ENCODE measurements at regions not wholly inside any gene's neighbourhood (a gene's known extent, or its start where the extent isn't known, plus 50 kb on each side); places are given as distances from the start of the nearest gene placed in this dataset.
"Not testable (repeated sequence)": the region's sequence is repeated elsewhere in the genome, so short reads cannot be mapped to it uniquely, and the experiment has no call there.

- DNase-seq: no peak
Measured at GRCh38 chr5:143619040-143619439, 192.9 kb upstream of the HMHB1 start.

- DNase-seq: no peak
Measured at GRCh38 chr5:143618141-143618540, 193.8 kb upstream of the HMHB1 start.

GRCh38 chr5:143614831-143615230 lies 197.1 kb upstream of the HMHB1 start:
- DNase-seq: no peak

- no peak for DNase-seq
Measured at GRCh38 chr5:143613329-143613728, 198.6 kb upstream of the HMHB1 start.

- DNase-seq: no peak
Measured at GRCh38 chr5:143610946-143611345, 201.0 kb upstream of the HMHB1 start.

- DNase-seq: peak; percentile 31
Measured at GRCh38 chr5:143606043-143606752, 202.7 kb upstream of the NR3C1 start.

GRCh38 chr5:143605403-143606005 lies 202.0 kb upstream of the NR3C1 start:
- DNase-seq: peak; percentile 40

- DNase-seq: no peak
Measured at GRCh38 chr5:143601917-143602333, 198.4 kb upstream of the NR3C1 start.

- no peak for DNase-seq
Measured at GRCh38 chr5:143601357-143601756, 197.9 kb upstream of the NR3C1 start.

GRCh38 chr5:143600396-143601075 lies 197.1 kb upstream of the NR3C1 start:
- no peak for DNase-seq

- no peak for DNase-seq
Measured at GRCh38 chr5:143599474-143599873, 196.0 kb upstream of the NR3C1 start.

GRCh38 chr5:143596824-143597223 lies 193.3 kb upstream of the NR3C1 start:
- no peak for DNase-seq

- no peak for DNase-seq
Measured at GRCh38 chr5:143594902-143595818, 191.7 kb upstream of the NR3C1 start.

GRCh38 chr5:143593723-143594122 lies 190.2 kb upstream of the NR3C1 start:
- no peak for DNase-seq

GRCh38 chr5:143592648-143593047 lies 189.2 kb upstream of the NR3C1 start:
- DNase-seq: no peak

GRCh38 chr5:143588933-143589662 lies 185.6 kb upstream of the NR3C1 start:
- no peak for DNase-seq

- not testable (repeated sequence) for DNase-seq
Measured at GRCh38 chr5:143588121-143588520, 184.6 kb upstream of the NR3C1 start.

- DNase-seq: no peak
Measured at GRCh38 chr5:143586781-143587362, 183.4 kb upstream of the NR3C1 start.

- no peak for DNase-seq
Measured at GRCh38 chr5:143585970-143586369, 182.5 kb upstream of the NR3C1 start.

GRCh38 chr5:143583409-143583808 lies 179.9 kb upstream of the NR3C1 start:
- DNase-seq: no peak

GRCh38 chr5:143582869-143583268 lies 179.4 kb upstream of the NR3C1 start:
- no peak for DNase-seq

GRCh38 chr5:143582176-143582575 lies 178.7 kb upstream of the NR3C1 start:
- DNase-seq: no peak

Data from stimulated activated CD8-positive, alpha-beta memory T cell treated with anti-CD3 and anti-CD28 coated beads, Interleukin-4, amount 100 ng/mL, for 48 hours (primary cell).